Esophagus squamous epithelium (tissue), 4 donors: ENCODE measurements at regions not wholly inside any gene's neighbourhood (a gene's known extent, or its start where the extent isn't known, plus 50 kb on each side); places are given as distances from the start of the nearest gene placed in this dataset.

Experiments used
- CTCF ChIP-seq, 6 experiments: fragments of 450-650 bp in 4 of 6; fragments of 200-600 bp in 2 of 6; sonication (generic) in 2 of 6; IDR thresholded peaks; one replicate each; pipeline ENCODE4 v1.5.1; 2016 to 2019; ENCODE audit warnings: antibody characterized with exemption in 6 of 6, mild to moderate bottlenecking in 4 of 6, moderate library complexity in 4 of 6
- POLR2A ChIP-seq, 4 donors: fragments of 450-650 bp; IDR thresholded peaks; one replicate each; pipeline ENCODE4 v1.6.1; 2017; ENCODE audit warnings: antibody characterized with exemption in 4 of 4, mild to moderate bottlenecking in 4 of 4, moderate library complexity in 3 of 4

DNA sequence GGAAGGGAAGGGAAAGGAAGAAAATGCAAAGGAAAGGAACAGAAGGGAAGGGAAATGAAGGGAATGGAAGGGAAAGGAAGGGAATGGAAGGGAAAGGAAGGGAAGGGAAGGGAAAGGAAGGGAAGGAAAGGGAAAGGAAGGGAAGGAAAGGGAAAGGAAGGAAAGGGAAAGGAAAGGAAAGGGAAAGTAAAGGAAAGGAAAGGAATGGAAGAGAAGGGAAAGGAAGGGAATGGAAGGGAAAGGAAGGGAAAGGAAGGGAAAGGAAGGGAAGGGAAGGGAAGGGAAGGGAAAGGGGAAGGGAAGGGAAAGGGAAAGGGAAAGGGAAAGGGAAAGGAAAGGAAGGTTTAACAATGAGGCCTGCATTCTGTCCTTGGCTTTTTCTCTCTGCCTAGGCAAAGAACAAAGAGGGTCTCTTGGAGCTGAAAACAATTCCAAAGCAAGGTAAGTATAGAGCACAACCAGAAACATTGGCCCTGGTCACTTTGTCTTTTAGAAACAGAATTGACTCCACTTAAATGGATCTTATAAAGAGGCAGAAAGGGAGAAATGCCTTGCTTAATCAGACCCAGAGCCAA is 525.9 kb upstream of the TMPO start:
- TF ChIP-seq CTCF (IDR thresholded peaks at IDR 0.05): no peak
- no peak for TF ChIP-seq POLR2A (IDR thresholded peaks at IDR 0.05)
